ENCODE measurements at regions not wholly inside any gene's neighbourhood (a gene's known extent, or its start where the extent isn't known, plus 50 kb on each side); places are given as distances from the start of the nearest gene placed in this dataset.

- CTCF ChIA-PET, result no interaction called here
- no peak overlapping the region for H3K27ac ChIP-seq
- intact Hi-C loops (cut with micrococcal nuclease; ENCODE audit: unreplicated experiment), result no loop called here
- H2AFZ ChIP-seq, result no peak overlapping the region
- no peaks in the 10 kb centered on the region for H3K9me2 ChIP-seq (ENCODE audit: insufficient read depth)
- TF ChIP-seq EZH2 (IDR thresholded peaks at IDR 0.05; ENCODE audit: low read depth) (no peak), CTCF (conservative IDR thresholded peaks at IDR 0.05) (no peak)
- no peaks in the 10 kb centered on the region for H3K27me3 ChIP-seq (ENCODE audit: insufficient read depth, low read depth)
- no peaks in the 10 kb centered on the region for H3K79me2 ChIP-seq (ENCODE audit: low read depth)
- H3K4me3 ChIP-seq, result no peak overlapping the region
- no peaks in the 10 kb centered on the region for H4K20me1 ChIP-seq (ENCODE audit: insufficient read depth)
- H3K36me3 ChIP-seq (ENCODE audit: low read depth), result no peaks in the 10 kb centered on the region
- POLR2A ChIA-PET (ENCODE audit: unreplicated experiment), result no interaction called here
- H3F3A ChIP-seq (ENCODE audit: insufficient read depth, low read depth), result no peaks in the 10 kb centered on the region
- H3K4me1 ChIP-seq (replicated peaks; ENCODE audit: insufficient read depth), result no peaks in the 10 kb centered on the region
- BruUV-seq (replicated peaks), result no TSS peak
- no peak overlapping the region for H3K4me2 ChIP-seq
- DNase-seq, result no peak
- H3K9me3 ChIP-seq (ENCODE audit: insufficient read depth, low read depth), result no peaks in the 10 kb centered on the region
These were observed 692.3 kb upstream of the HS3ST1 start for GRCh38 chr4:12120968-12121367.

DNA sequence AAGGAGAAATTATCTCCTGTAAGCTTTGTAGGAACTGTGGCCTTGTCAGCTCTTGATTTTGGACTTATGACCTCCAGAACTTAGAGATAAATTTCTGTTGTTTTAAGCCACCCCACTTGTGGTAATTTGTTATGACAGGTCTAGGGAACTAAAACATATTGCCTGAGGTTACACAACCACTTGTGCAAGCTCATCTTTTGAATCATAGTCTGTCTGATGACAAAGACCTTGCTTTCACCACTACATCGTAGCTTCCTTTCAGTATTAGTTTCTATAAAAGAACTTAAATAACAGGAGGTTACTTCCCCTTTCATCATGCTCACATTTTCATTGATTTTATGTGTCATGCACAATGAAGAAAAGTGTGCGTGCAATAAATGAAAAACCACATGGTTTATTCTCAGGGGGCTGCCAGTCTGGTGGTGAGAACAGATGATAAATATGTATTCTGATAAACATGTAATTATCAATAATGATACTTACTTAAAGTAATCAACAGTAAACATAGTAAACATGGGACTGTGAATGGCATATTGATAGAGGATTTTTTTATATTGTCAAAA lies 690.0 kb upstream of the HS3ST1 start:
- Histone ChIP-seq H3F3A (ENCODE audit: insufficient read depth, low read depth) (no peaks in the 10 kb centered on the region), H3K9me3 (ENCODE audit: insufficient read depth, low read depth) (no peaks in the 10 kb centered on the region), H3K27ac (no peak overlapping the region), H3K36me3 (ENCODE audit: low read depth) (no peaks in the 10 kb centered on the region), H3K79me2 (ENCODE audit: low read depth) (no peaks in the 10 kb centered on the region), H3K9me2 (ENCODE audit: insufficient read depth) (no peaks in the 10 kb centered on the region), H3K27me3 (ENCODE audit: insufficient read depth, low read depth) (no peaks in the 10 kb centered on the region), H3K4me1 (replicated peaks; ENCODE audit: insufficient read depth) (no peaks in the 10 kb centered on the region), H3K4me3 (no peak overlapping the region), H4K20me1 (ENCODE audit: insufficient read depth) (no peaks in the 10 kb centered on the region), H2AFZ (no peak overlapping the region), H3K4me2 (no peak overlapping the region)
- intact Hi-C loops (cut with micrococcal nuclease; ENCODE audit: unreplicated experiment), result no loop called here
- BruUV-seq (replicated peaks), result no TSS peak
- TF ChIP-seq EZH2 (IDR thresholded peaks at IDR 0.05; ENCODE audit: low read depth), result no peak
- TF ChIP-seq CTCF (conservative IDR thresholded peaks at IDR 0.05), result no peak
- no peak for DNase-seq
- POLR2A ChIA-PET (ENCODE audit: unreplicated experiment), result no interaction called here
- CTCF ChIA-PET, result no interaction called here

- Histone ChIP-seq H3K79me2 (ENCODE audit: low read depth) (no peaks in the 10 kb centered on the region), H3K9me3 (ENCODE audit: insufficient read depth, low read depth) (no peaks in the 10 kb centered on the region), H3K4me3 (no peak overlapping the region), H3K36me3 (ENCODE audit: low read depth) (no peaks in the 10 kb centered on the region), H3F3A (ENCODE audit: insufficient read depth, low read depth) (no peaks in the 10 kb centered on the region), H3K4me2 (no peak overlapping the region), H3K27me3 (ENCODE audit: insufficient read depth, low read depth) (no peaks in the 10 kb centered on the region), H2AFZ (no peak overlapping the region), H3K27ac (no peak overlapping the region), H4K20me1 (ENCODE audit: insufficient read depth) (no peaks in the 10 kb centered on the region), H3K9me2 (ENCODE audit: insufficient read depth) (no peaks in the 10 kb centered on the region), H3K4me1 (replicated peaks; ENCODE audit: insufficient read depth) (no peaks in the 10 kb centered on the region)
- BruUV-seq (replicated peaks), result no TSS peak
- intact Hi-C loops (cut with micrococcal nuclease; ENCODE audit: unreplicated experiment), result no loop called here
- ChIA-PET POLR2A (ENCODE audit: unreplicated experiment) (no interaction called here), CTCF (no interaction called here)
- TF ChIP-seq EZH2 (IDR thresholded peaks at IDR 0.05; ENCODE audit: low read depth) (no peak), CTCF (conservative IDR thresholded peaks at IDR 0.05) (no peak)
- no peak for DNase-seq
These were observed 687.4 kb upstream of the HS3ST1 start for GRCh38 chr4:12116009-12116552.

Data from PC-9 (cell line).